ENCODE measurements at regions not wholly inside any gene's neighbourhood (a gene's known extent, or its start where the extent isn't known, plus 50 kb on each side); places are given as distances from the start of the nearest gene placed in this dataset.
A peak's percentile ranks its signal among the peaks of the same experiment; 100 is the strongest.

GRCh38 chr17:13398853-13399252 lies 202.9 kb downstream of the HS3ST3A1 start:
- no peak overlapping the region for H3K4me3 ChIP-seq (ENCODE audit: low read depth, low read length)
- no peak for DNase-seq (ENCODE audit: low read depth)

GRCh38 chr17:13398091-13398490 lies 203.6 kb downstream of the HS3ST3A1 start:
- no peak for DNase-seq (ENCODE audit: low read depth)
- no peak for TF ChIP-seq CTCF (IDR thresholded peaks at IDR 0.05; ENCODE audit: insufficient read depth, low read length)
- no peak overlapping the region for H3K4me3 ChIP-seq (ENCODE audit: low read depth, low read length)

More at GRCh38 chr17:13398853-13399252, 202.9 kb downstream of the HS3ST3A1 start:
- no peak for TF ChIP-seq CTCF (IDR thresholded peaks at IDR 0.05; ENCODE audit: insufficient read depth, low read length)

- H3K4me3 ChIP-seq (ENCODE audit: low read depth, low read length) = no peak overlapping the region
- TF ChIP-seq CTCF (IDR thresholded peaks at IDR 0.05; ENCODE audit: insufficient read depth, low read length) = no peak
- DNase-seq (ENCODE audit: low read depth) = peak; percentile 67
These were observed 205.9 kb downstream of the HS3ST3A1 start for GRCh38 chr17:13395862-13396261.

- no peak for TF ChIP-seq CTCF (IDR thresholded peaks at IDR 0.05; ENCODE audit: insufficient read depth, low read length)
- no peak overlapping the region for H3K4me3 ChIP-seq (ENCODE audit: low read depth, low read length)
- no peak for DNase-seq (ENCODE audit: low read depth)
These were observed 206.4 kb downstream of the HS3ST3A1 start for GRCh38 chr17:13395346-13395745.

- no peak overlapping the region for H3K4me3 ChIP-seq (ENCODE audit: low read depth, low read length)
- DNase-seq (ENCODE audit: low read depth) = peak; percentile 83
- TF ChIP-seq CTCF (IDR thresholded peaks at IDR 0.05; ENCODE audit: insufficient read depth, low read length) = no peak
These were observed 207.7 kb downstream of the HS3ST3A1 start for GRCh38 chr17:13393841-13394710.

GRCh38 chr17:13387952-13388351 lies 213.8 kb downstream of the HS3ST3A1 start:
- no peak overlapping the region for H3K4me3 ChIP-seq (ENCODE audit: low read depth, low read length)
- no peak for DNase-seq (ENCODE audit: low read depth)

More at GRCh38 chr17:13387952-13388351, 213.8 kb downstream of the HS3ST3A1 start:
- no peak for TF ChIP-seq CTCF (IDR thresholded peaks at IDR 0.05; ENCODE audit: insufficient read depth, low read length)
